Esophagus muscularis mucosa (tissue), 4 donors: ENCODE measurements at regions not wholly inside any gene's neighbourhood (a gene's known extent, or its start where the extent isn't known, plus 50 kb on each side); places are given as distances from the start of the nearest gene placed in this dataset.

Experiments
- DNase-seq: peaks from one replicate; pipeline ENCODE4 v3.0.0-alpha.2; 2017; ENCODE audit errors: extremely low spot score
- H3K27ac ChIP-seq, 4 donors: fragments of 200-600 bp; sonication (generic); replicated peaks in 1 of 4; 1 replicate in 3 of 4; 2 replicates in 1 of 4; pipeline ENCODE4 v1.5.1; 2016 to 2019; ENCODE audit warnings: mild to moderate bottlenecking in 1 of 4
- H3K27me3 ChIP-seq, 4 donors: fragments of 200-600 bp; sonication (generic); one replicate each; pipeline versions ENCODE4 v1.5.1 to v1.6.0; 2016 to 2019
- H3K36me3 ChIP-seq, 4 donors: fragments of 200-600 bp; sonication (generic); one replicate each; pipeline ENCODE4 v1.5.1; 2016 to 2019
- H3K4me1 ChIP-seq, 4 donors: fragments of 200-600 bp; sonication (generic); one replicate each; pipeline ENCODE4 v1.5.1; 2016 to 2019
- H3K4me3 ChIP-seq, 4 donors: fragments of 200-600 bp; sonication (generic); 1 replicate in 2 of 4; 2 replicates in 2 of 4; pipeline ENCODE4 v1.5.1; 2016 to 2019; ENCODE audit warnings: mild to moderate bottlenecking in 4 of 4, moderate library complexity in 1 of 4
- H3K9me3 ChIP-seq, 4 donors: fragments of 200-600 bp; sonication (generic); 1 replicate in 3 of 4; 2 replicates in 1 of 4; pipeline ENCODE4 v1.5.1; 2016 to 2019
- CTCF ChIP-seq, 3 experiments: fragments of 200-600 bp in 2 of 3; fragments of 450-650 bp in 1 of 3; sonication (generic) in 2 of 3; IDR thresholded peaks; one replicate each; pipeline ENCODE4 v1.5.1; 2017 to 2019; ENCODE audit warnings: antibody characterized with exemption in 3 of 3, mild to moderate bottlenecking in 2 of 3, moderate library complexity in 1 of 3
- EP300 ChIP-seq: sonication (generic); formaldehyde crosslinking; IDR thresholded peaks from one replicate; pipeline ENCODE4 v1.6.1; 2017; ENCODE audit warnings: antibody characterized with exemption
- POLR2A ChIP-seq: fragments of 450-650 bp; IDR thresholded peaks from one replicate; pipeline ENCODE4 v1.6.1; 2017; ENCODE audit warnings: antibody characterized with exemption, moderate library complexity, mild to moderate bottlenecking, low read depth
- POLR2AphosphoS5 ChIP-seq, 2 donors: sonication (generic); formaldehyde crosslinking; IDR thresholded peaks; one replicate each; pipeline ENCODE4 v1.6.1; 2017; ENCODE audit warnings: antibody characterized with exemption in 2 of 2
- WGBS: methylation state at CpG from one replicate; pipeline ENCODE4 v1.1.5; 2018; 5-methylcytosine and 5-hydroxymethylcytosine counted together
- intact Hi-C: fragments of 100-400 bp; cut with DNase I; formaldehyde crosslinking; loops from one replicate; pipeline ENCODE4 v1.15.1; 2023

DNA sequence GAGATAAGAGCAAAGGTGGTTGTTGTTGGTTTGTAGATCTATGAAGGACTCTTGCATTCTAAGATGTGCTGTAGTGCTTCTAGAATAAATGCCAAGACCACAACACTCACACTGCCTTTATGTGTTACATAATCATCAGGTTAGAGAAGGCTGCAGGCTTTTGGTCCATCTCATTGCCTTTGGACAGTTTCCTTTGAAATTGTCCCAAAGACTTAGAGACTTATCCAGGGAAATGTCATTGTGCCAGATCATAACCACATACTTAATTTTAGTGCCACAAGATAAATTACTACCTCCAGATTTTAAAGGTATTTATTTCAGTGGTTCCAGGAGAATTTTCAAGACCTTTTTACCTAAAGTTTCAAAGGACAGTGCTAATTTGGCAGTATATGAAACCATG is 666.6 kb upstream of the CITED2 start:
- no peak overlapping the region for H3K27ac ChIP-seq
- intact Hi-C loops: no loop called here
- H3K27me3 ChIP-seq: no peaks in the 10 kb centered on the region
- DNase-seq: no peak
- peaks cover 0 to 9% (median 4%) of the 10 kb centered on the region in 4 donors for H3K4me1 ChIP-seq
- no peak overlapping the region for H3K4me3 ChIP-seq
- H3K36me3 ChIP-seq: no peaks in the 10 kb centered on the region
- TF ChIP-seq POLR2AphosphoS5 (IDR thresholded peaks at IDR 0.05): no peak
- TF ChIP-seq POLR2A: no peak
- no peak for TF ChIP-seq EP300
- TF ChIP-seq CTCF (IDR thresholded peaks at IDR 0.05): no peak
- peaks cover 0 to 9% (median 4%) of the 10 kb centered on the region in 4 donors for H3K9me3 ChIP-seq

DNA sequence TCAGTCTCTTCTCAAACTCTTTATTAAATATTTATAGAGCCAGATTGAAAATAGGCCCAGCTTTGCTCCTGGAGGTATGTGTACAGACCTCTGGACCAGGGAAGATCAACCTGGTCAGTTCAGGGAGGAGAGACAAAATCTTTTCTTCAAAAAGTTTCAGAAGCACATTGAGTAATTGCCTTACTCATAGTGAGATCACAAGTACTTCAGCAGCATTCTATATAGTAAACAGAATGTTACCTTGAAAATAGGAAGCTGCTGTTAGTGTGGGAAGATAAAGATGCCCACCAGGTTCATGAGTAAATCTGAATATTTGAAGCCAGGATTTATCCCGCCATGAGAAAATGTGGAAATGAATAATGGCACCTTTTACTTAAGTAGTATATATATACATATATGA is 665.9 kb upstream of the CITED2 start:
- H3K4me1 ChIP-seq: peaks cover 0 to 9% (median 4%) of the 10 kb centered on the region in 4 donors
- no peak for DNase-seq
- intact Hi-C loops: no loop called here
- no peak overlapping the region for H3K27ac ChIP-seq
- WGBS: 97% methylated on average over 1 of the region's 1 CpG
- TF ChIP-seq POLR2AphosphoS5 (IDR thresholded peaks at IDR 0.05) (no peak), CTCF (IDR thresholded peaks at IDR 0.05) (no peak), POLR2A (no peak), EP300 (no peak)
- H3K27me3 ChIP-seq: no peaks in the 10 kb centered on the region
- H3K4me3 ChIP-seq: no peak overlapping the region
- H3K36me3 ChIP-seq: no peaks in the 10 kb centered on the region
- peaks cover 0 to 12% (median 6%) of the 10 kb centered on the region in 4 donors for H3K9me3 ChIP-seq

- no peak for DNase-seq
- H3K9me3 ChIP-seq: peaks cover 0 to 12% (median 6%) of the 10 kb centered on the region in 4 donors
- WGBS: 79% methylated on average over 2 of the region's 2 CpGs
- intact Hi-C loops: no loop called here
- no peak overlapping the region for H3K4me3 ChIP-seq
- H3K27me3 ChIP-seq: no peaks in the 10 kb centered on the region
- TF ChIP-seq EP300 (no peak), POLR2AphosphoS5 (IDR thresholded peaks at IDR 0.05) (no peak), POLR2A (no peak), CTCF (IDR thresholded peaks at IDR 0.05) (no peak)
- peaks cover 0 to 9% (median 4%) of the 10 kb centered on the region in 4 donors for H3K4me1 ChIP-seq
- no peak overlapping the region for H3K27ac ChIP-seq
- H3K36me3 ChIP-seq: no peaks in the 10 kb centered on the region
These were observed 664.9 kb upstream of the CITED2 start for GRCh38 chr6:140039364-140039763.

DNA sequence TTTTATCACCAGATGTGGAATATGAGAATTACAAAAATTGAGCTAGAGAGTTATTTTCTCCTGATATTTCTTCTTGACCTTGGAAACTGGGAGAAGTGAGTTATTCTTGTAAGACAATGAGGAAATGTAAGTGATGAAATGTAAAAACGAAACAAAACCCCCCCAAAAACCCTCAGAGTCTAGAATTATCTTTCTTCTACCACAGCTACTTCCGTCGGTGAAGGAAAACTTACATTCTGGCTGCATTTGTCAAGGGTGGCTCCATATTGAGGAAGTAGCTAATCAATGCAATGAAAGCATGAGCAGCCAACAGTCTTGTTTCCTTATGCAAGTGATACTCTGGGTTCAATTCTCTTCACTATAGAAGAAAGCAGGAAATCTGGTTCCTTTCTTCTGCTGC is 661.7 kb upstream of the CITED2 start:
- no peak overlapping the region for H3K27ac ChIP-seq
- 73% methylated on average over 3 of the region's 3 CpGs for WGBS
- no peak for TF ChIP-seq POLR2A
- TF ChIP-seq POLR2AphosphoS5 (IDR thresholded peaks at IDR 0.05): no peak
- no peak for TF ChIP-seq CTCF (IDR thresholded peaks at IDR 0.05)
- TF ChIP-seq EP300: no peak
- DNase-seq: no peak
- intact Hi-C loops: no loop called here
- H3K4me1 ChIP-seq: peaks cover 0 to 9% (median 2%) of the 10 kb centered on the region in 4 donors
- peaks cover 0 to 12% (median 6%) of the 10 kb centered on the region in 4 donors for H3K9me3 ChIP-seq
- H3K27me3 ChIP-seq: no peaks in the 10 kb centered on the region
- H3K4me3 ChIP-seq: no peak overlapping the region
- H3K36me3 ChIP-seq: no peaks in the 10 kb centered on the region

- TF ChIP-seq POLR2AphosphoS5 (IDR thresholded peaks at IDR 0.05) (no peak), CTCF (IDR thresholded peaks at IDR 0.05) (no peak), EP300 (no peak), POLR2A (no peak)
- Histone ChIP-seq H3K27me3 (no peaks in the 10 kb centered on the region), H3K9me3 (peaks cover 0 to 15% (median 6%) of the 10 kb centered on the region in 4 donors), H3K4me3 (no peak overlapping the region), H3K36me3 (no peaks in the 10 kb centered on the region), H3K4me1 (peaks cover 0 to 16% (median 13%) of the 10 kb centered on the region in 4 donors), H3K27ac (no peak overlapping the region)
- WGBS: 95% methylated on average over 2 of the region's 2 CpGs
- DNase-seq: no peak
- intact Hi-C loops: no loop called here
These were observed 657.7 kb upstream of the CITED2 start for GRCh38 chr6:140032189-140032588.
